GM03348 (cell line): ENCODE measurements at regions not wholly inside any gene's neighbourhood (a gene's known extent, or its start where the extent isn't known, plus 50 kb on each side); places are given as distances from the start of the nearest gene placed in this dataset.

Source experiments
- DNase-seq: peaks from one replicate; pipeline ENCODE4 v3.0.0; 2012; ENCODE audit warnings: low spot score

GRCh38 chr22:22999523-22999922, 70.8 kb upstream of the GNAZ start:
- no peak for DNase-seq

- DNase-seq: no peak
These were observed 69.5 kb upstream of the GNAZ start for GRCh38 chr22:23000657-23001347.

GRCh38 chr22:23001463-23001862, 68.9 kb upstream of the GNAZ start:
- no peak for DNase-seq

- DNase-seq: no peak
These were observed 67.6 kb upstream of the GNAZ start for GRCh38 chr22:23002612-23003180.

DNA sequence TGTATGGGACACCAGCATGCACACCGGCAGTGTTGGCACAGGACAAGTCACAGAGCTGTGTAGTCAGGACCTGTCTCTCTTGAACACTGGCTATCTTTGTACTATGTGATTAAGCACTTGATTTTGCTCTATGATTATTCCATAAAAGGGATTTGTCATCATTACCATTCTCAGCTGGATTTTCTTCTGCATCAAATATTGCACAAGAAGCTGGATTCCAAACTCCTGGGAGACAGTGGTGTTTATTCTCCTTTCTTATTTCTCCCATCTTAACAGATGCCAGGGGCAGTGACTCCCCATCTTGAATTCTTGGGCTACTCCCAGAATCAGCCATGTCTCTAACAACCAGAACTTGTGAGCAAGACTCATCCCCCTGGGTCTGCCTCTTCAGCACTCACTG, 62.5 kb upstream of the GNAZ start:
- DNase-seq: no peak

GRCh38 chr22:23008896-23009295, 61.4 kb upstream of the GNAZ start:
- DNase-seq: no peak
